NCI-H526 (cell line): ENCODE measurements at regions not wholly inside any gene's neighbourhood (a gene's known extent, or its start where the extent isn't known, plus 50 kb on each side); places are given as distances from the start of the nearest gene placed in this dataset.

Source experiments
- DNase-seq, 2 experiments: peaks; one replicate each; lab custom pipeline; 2025; lab: John Stamatoyannopoulos, UW

- DNase-seq: no peak
Measured at GRCh38 chr5:124232515-124232914, 513.9 kb downstream of the ZNF608 start.

GRCh38 chr5:124231802-124232201 is 514.6 kb downstream of the ZNF608 start:
- no peak for DNase-seq

- DNase-seq: no peak
Measured at GRCh38 chr5:124231230-124231629, 515.2 kb downstream of the ZNF608 start.

- DNase-seq: no peak
Measured at GRCh38 chr5:124230456-124230855, 516.0 kb downstream of the ZNF608 start.

GRCh38 chr5:124229352-124229751 is 517.1 kb downstream of the ZNF608 start:
- DNase-seq: no peak

- no peak for DNase-seq
Measured at GRCh38 chr5:124227914-124228313, 518.5 kb downstream of the ZNF608 start.

GRCh38 chr5:124220418-124220817 is 526.0 kb downstream of the ZNF608 start:
- no peak for DNase-seq

GRCh38 chr5:124212934-124213333 is 533.5 kb downstream of the ZNF608 start:
- DNase-seq: no peak

- no peak for DNase-seq
Measured at GRCh38 chr5:124210111-124210910, 536.1 kb downstream of the ZNF608 start.

- DNase-seq: no peak
Measured at GRCh38 chr5:124207118-124207517, 539.3 kb downstream of the ZNF608 start.

GRCh38 chr5:124206540-124206939 is 539.9 kb downstream of the ZNF608 start:
- no peak for DNase-seq

- no peak for DNase-seq
Measured at GRCh38 chr5:124203303-124203702, 543.1 kb downstream of the ZNF608 start.

- DNase-seq: no peak
Measured at GRCh38 chr5:124200381-124200780, 546.1 kb downstream of the ZNF608 start.

GRCh38 chr5:124199893-124200292 is 546.5 kb downstream of the ZNF608 start:
- no peak for DNase-seq

GRCh38 chr5:124195411-124195810 is 551.0 kb downstream of the ZNF608 start:
- DNase-seq: no peak

- DNase-seq: no peak
Measured at GRCh38 chr5:124194282-124194681, 552.2 kb downstream of the ZNF608 start.

GRCh38 chr5:124193371-124193789 is 553.1 kb downstream of the ZNF608 start:
- DNase-seq: no peak

GRCh38 chr5:124192716-124193115 is 553.7 kb downstream of the ZNF608 start:
- no peak for DNase-seq

GRCh38 chr5:124185716-124186115 is 560.7 kb downstream of the ZNF608 start:
- no peak for DNase-seq

GRCh38 chr5:124182133-124182532 is 564.3 kb downstream of the ZNF608 start:
- no peak for DNase-seq

- peak; percentile 32 to 40 for DNase-seq
Measured at GRCh38 chr5:124180875-124181461, 565.5 kb downstream of the ZNF608 start.

- DNase-seq: peak; percentile 40 to 53
Measured at GRCh38 chr5:124180299-124180874, 566.1 kb downstream of the ZNF608 start.

GRCh38 chr5:124179819-124180218 is 566.6 kb downstream of the ZNF608 start:
- no peak for DNase-seq
